H9 (cell line): ENCODE measurements at regions not wholly inside any gene's neighbourhood (a gene's known extent, or its start where the extent isn't known, plus 50 kb on each side); places are given as distances from the start of the nearest gene placed in this dataset.

Experiments
- DNase-seq: peaks from one replicate; pipeline ENCODE4 v3.0.0-alpha.2; 2017
- H2AFZ ChIP-seq: one replicate; pipeline ENCODE4 v1.6.1; 2013; ENCODE audit warnings: mild to moderate bottlenecking, low read length, control low read depth, moderate library complexity
- H2AK5ac ChIP-seq: 2 replicates; pipeline ENCODE4 v1.6.1; 2013; ENCODE audit warnings: low read length, control low read depth, mixed read lengths; ENCODE audit not compliant: insufficient read length
- H2BK120ac ChIP-seq: one replicate; pipeline ENCODE4 v1.6.1; 2013; ENCODE audit warnings: low read depth, mild to moderate bottlenecking, low read length, control low read depth, inconsistent platforms; ENCODE audit not compliant: poor library complexity, severe bottlenecking
- H2BK12ac ChIP-seq: 2 replicates; pipeline ENCODE4 v1.6.1; 2013; ENCODE audit warnings: low read length, control low read depth, mixed read lengths, low read depth; ENCODE audit not compliant: insufficient read length
- H2BK15ac ChIP-seq: 2 replicates; pipeline ENCODE4 v1.6.1; 2013; ENCODE audit warnings: low read depth, low read length, control low read depth
- H2BK20ac ChIP-seq: one replicate; pipeline ENCODE4 v1.6.1; 2013; ENCODE audit warnings: low read depth, mild to moderate bottlenecking, low read length, control low read depth, inconsistent platforms; ENCODE audit not compliant: poor library complexity, severe bottlenecking
- H2BK5ac ChIP-seq: 2 replicates; pipeline ENCODE4 v1.6.1; 2013; ENCODE audit warnings: low read length, control low read depth, mixed read lengths; ENCODE audit not compliant: insufficient read length
- H3K14ac ChIP-seq: 2 replicates; pipeline ENCODE4 v1.6.1; 2013; ENCODE audit warnings: low read length, control low read depth; ENCODE audit not compliant: insufficient read depth
- H3K18ac ChIP-seq: 2 replicates; pipeline ENCODE4 v1.6.1; 2013; ENCODE audit warnings: low read depth, mild to moderate bottlenecking, mixed read lengths, low read length, control low read depth; ENCODE audit not compliant: insufficient read length
- H3K23ac ChIP-seq: 2 replicates; pipeline ENCODE4 v1.6.1; 2013; ENCODE audit warnings: low read length, control low read depth, mixed read lengths, low read depth; ENCODE audit not compliant: insufficient read length
- H3K23me2 ChIP-seq: 2 replicates; pipeline ENCODE4 v1.6.1; 2013; ENCODE audit warnings: low read depth, mild to moderate bottlenecking, mixed read lengths, low read length, control low read depth; ENCODE audit not compliant: insufficient read length, poor library complexity, severe bottlenecking
- H3K27ac ChIP-seq: 2 replicates; pipeline ENCODE4 v1.5.1; 2013; ENCODE audit warnings: low read length, control low read depth, mixed read lengths, low read depth; ENCODE audit not compliant: insufficient read length
- H3K27me3 ChIP-seq: 2 replicates; pipeline ENCODE4 v1.6.1; 2013; ENCODE audit warnings: low read length, control low read depth, inconsistent platforms; ENCODE audit not compliant: insufficient read depth
- H3K4ac ChIP-seq: 2 replicates; pipeline ENCODE4 v1.6.1; 2013; ENCODE audit warnings: low read depth, mild to moderate bottlenecking, control low read depth, inconsistent platforms, low read length, moderate library complexity
- H3K4me1 ChIP-seq: 2 replicates; pipeline ENCODE4 v1.6.1; 2013; ENCODE audit warnings: low read length, control low read depth, inconsistent platforms; ENCODE audit not compliant: insufficient read depth
- H3K4me2 ChIP-seq: 2 replicates; pipeline ENCODE4 v1.6.1; 2013; ENCODE audit warnings: low read length, control low read depth, mixed read lengths; ENCODE audit not compliant: insufficient read length, insufficient read depth
- H3K56ac ChIP-seq: 2 replicates; pipeline ENCODE4 v1.6.1; 2013; ENCODE audit warnings: low read depth, mild to moderate bottlenecking, mixed read lengths, low read length, control low read depth; ENCODE audit not compliant: insufficient read length
- H3K79me1 ChIP-seq: 2 replicates; pipeline ENCODE4 v1.6.1; 2013; ENCODE audit warnings: low read depth, mild to moderate bottlenecking, moderate library complexity, low read length, control low read depth, inconsistent platforms; ENCODE audit not compliant: insufficient read depth, poor library complexity, severe bottlenecking
- H3K79me2 ChIP-seq: 2 replicates; pipeline ENCODE4 v1.6.1; 2013; ENCODE audit warnings: low read length, control low read depth, inconsistent platforms; ENCODE audit not compliant: insufficient read depth
- H3K9ac ChIP-seq: 2 replicates; pipeline ENCODE4 v1.6.1; 2013; ENCODE audit warnings: low read length, control low read depth, mixed read lengths; ENCODE audit not compliant: insufficient read length; ENCODE audit errors: extremely low read depth
- H3K9me3 ChIP-seq: one replicate; pipeline ENCODE4 v1.6.1; 2013; ENCODE audit warnings: low read depth, low read length, inconsistent platforms; ENCODE audit not compliant: control insufficient read depth
- H3T11ph ChIP-seq: one replicate; pipeline ENCODE4 v1.6.1; 2013; ENCODE audit warnings: mild to moderate bottlenecking, low read length, control low read depth, inconsistent platforms
- H4K20me1 ChIP-seq: one replicate; pipeline ENCODE4 v1.6.1; 2013; ENCODE audit not compliant: control insufficient read depth, insufficient read length, insufficient read depth
- H4K5ac ChIP-seq: 2 replicates; pipeline ENCODE4 v1.6.1; 2013; ENCODE audit warnings: low read depth, mild to moderate bottlenecking, mixed read lengths, low read length, control low read depth; ENCODE audit not compliant: insufficient read length
- H4K8ac ChIP-seq: replicated peaks from 2 replicates; pipeline ENCODE4 v1.6.1; 2013; ENCODE audit warnings: low read length, control low read depth, mixed read lengths, low read depth; ENCODE audit not compliant: insufficient read length
- H4K91ac ChIP-seq: 2 replicates; pipeline ENCODE4 v1.6.1; 2013; ENCODE audit warnings: low read depth, mild to moderate bottlenecking, moderate library complexity, mixed read lengths, low read length, control low read depth; ENCODE audit not compliant: insufficient read length
- H3K27ac Mint-ChIP-seq, 3 experiments: 2 replicates in 2 of 3; 3 replicates in 1 of 3; pipeline ENCODE4 v1.8.0; 2020 to 2021; ENCODE audit warnings: mixed read lengths in 3 of 3, mild to moderate bottlenecking in 1 of 3, moderate library complexity in 1 of 3
- H3K27me3 Mint-ChIP-seq: 2 replicates; pipeline ENCODE4 v1.8.0; 2021; ENCODE audit warnings: low read depth, mild to moderate bottlenecking, moderate library complexity, mixed read lengths
- H3K36me3 Mint-ChIP-seq, 3 experiments: 2 replicates in 2 of 3; 3 replicates in 1 of 3; pipeline ENCODE4 v1.8.0; 2020 to 2021; ENCODE audit warnings: low read depth in 3 of 3, mixed read lengths in 3 of 3; ENCODE audit not compliant: insufficient read depth in 1 of 3
- H3K4me1 Mint-ChIP-seq, 2 experiments: 2 replicates each; pipeline ENCODE4 v1.8.0; 2020; ENCODE audit warnings: mixed read lengths in 2 of 2
- H3K4me3 Mint-ChIP-seq, 2 experiments: 2 replicates in 1 of 2; 3 replicates in 1 of 2; pipeline ENCODE4 v1.8.0; 2020 to 2021; ENCODE audit warnings: mild to moderate bottlenecking in 2 of 2, mixed read lengths in 2 of 2, moderate library complexity in 1 of 2
- H3K9me3 Mint-ChIP-seq, 2 experiments: 2 replicates in 1 of 2; 3 replicates in 1 of 2; pipeline ENCODE4 v1.8.0; 2020; ENCODE audit warnings: mild to moderate bottlenecking in 2 of 2, mixed read lengths in 2 of 2, moderate library complexity in 1 of 2
- CTCF ChIP-seq: fragments of 200-600 bp; sonication (generic); conservative IDR thresholded peaks from 3 replicates; pipeline ENCODE4 v1.8.0; 2021; ENCODE audit warnings: antibody characterized with exemption, mild to moderate bottlenecking
- WGBS: extraction: QIAGEN DNeasy Blood & Tissue Kit; methylation state at CpG from one replicate; pipeline ENCODE4 v1.1.7; 2013; ENCODE audit warnings: missing lambda C conversion rate, low lambda C conversion rate, mixed read lengths; ENCODE audit not compliant: insufficient read length; ENCODE audit errors: extremely low coverage; 5-methylcytosine and 5-hydroxymethylcytosine counted together

- Histone ChIP-seq H2BK20ac (no peak overlapping the region), H3T11ph (no peak overlapping the region), H3K9me3 (no peaks in the 10 kb centered on the region), H4K5ac (no peak overlapping the region), H3K79me2 (no peaks in the 10 kb centered on the region), H3K9ac (no peak overlapping the region), H3K4me2 (no peak overlapping the region), H3K14ac (no peak overlapping the region), H3K4me1 (peaks cover 2% of the 10 kb centered on the region; the same call in 1 of the 2 replicates), H3K56ac (no peak overlapping the region), H3K79me1 (no peaks in the 10 kb centered on the region), H4K8ac (no peak overlapping the region), H4K20me1 (no peaks in the 10 kb centered on the region), H3K4ac (no peak overlapping the region), H3K23me2 (no peaks in the 10 kb centered on the region), H2BK5ac (no peak overlapping the region), H3K23ac (no peak overlapping the region), H2BK120ac (no peak overlapping the region), H3K18ac (no peak overlapping the region), H2BK12ac (no peak overlapping the region), H2BK15ac (no peak overlapping the region), H2AFZ (no peak overlapping the region), H3K27me3 (no peaks in the 10 kb centered on the region), H4K91ac (no peak overlapping the region), H2AK5ac (peak overlapping the region; percentile 14), H3K27ac (no peak overlapping the region)
- Mint-ChIP-seq H3K27me3 (no peaks in the 10 kb centered on the region; the same call in 1 of the 2 replicates), H3K27ac (no peak overlapping the region), H3K9me3 (no peaks in the 10 kb centered on the region), H3K36me3 (no peaks in the 10 kb centered on the region), H3K4me1 (peaks cover 3 to 13% of the 10 kb centered on the region in 2 experiments; a peak in 3 of 4 replicates), H3K4me3 (no peak overlapping the region)
- DNase-seq, result no peak
- no CpG with 5 or more reads among the region's 2 CpGs for WGBS
- TF ChIP-seq CTCF, result no peak
Measured at GRCh38 chr10:35751347-35751746, 109.3 kb upstream of the FZD8 start.
